NCI-H1436 treated with DMSO at 0.1 percent for 48 hours (cell line): ENCODE measurements at regions not wholly inside any gene's neighbourhood (a gene's known extent, or its start where the extent isn't known, plus 50 kb on each side); places are given as distances from the start of the nearest gene placed in this dataset.
"Not testable (repeated sequence)": the region's sequence is repeated elsewhere in the genome, so short reads cannot be mapped to it uniquely, and the experiment has no call there.

Experiments used
- DNase-seq: peaks from one replicate; lab custom pipeline; 2025; lab: John Stamatoyannopoulos, UW

DNA sequence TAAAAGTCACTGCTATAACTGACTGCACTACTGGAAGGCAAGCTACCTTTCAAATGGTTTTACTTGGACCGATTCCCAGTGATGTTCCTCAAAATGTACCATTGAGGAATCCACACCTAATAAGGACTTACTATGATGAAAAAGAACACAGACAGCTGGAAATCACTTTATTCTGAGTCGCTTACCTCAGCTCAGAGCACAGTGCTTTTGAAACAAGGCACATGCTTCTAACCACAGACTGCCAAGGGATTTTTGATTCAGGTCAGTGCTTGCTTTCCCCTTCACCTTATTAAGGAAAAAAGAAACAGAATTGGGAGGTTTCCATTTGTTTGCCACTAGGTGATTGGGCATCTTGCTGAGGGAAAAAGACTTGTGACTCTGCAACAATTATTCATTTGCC, 707.5 kb upstream of the FSHR start:
- no peak for DNase-seq

DNA sequence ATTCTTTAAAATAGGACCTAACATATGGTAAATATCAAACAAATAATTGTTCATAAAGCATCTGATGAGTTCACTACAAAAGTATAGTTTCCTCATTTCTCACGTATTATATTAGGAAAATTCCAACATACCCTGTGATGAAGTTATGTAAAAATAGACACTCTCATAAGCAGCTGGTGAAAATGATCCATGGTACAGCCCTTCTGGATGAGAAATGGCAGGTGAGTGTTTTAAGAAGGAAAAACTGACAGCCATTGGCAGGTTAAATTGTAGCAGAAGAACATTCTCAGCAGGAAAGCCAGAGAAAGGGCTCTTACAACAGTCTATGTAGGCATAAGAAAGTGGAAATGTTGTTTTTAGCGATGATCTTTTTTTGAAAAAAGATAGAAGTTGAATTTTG, 706.5 kb upstream of the FSHR start:
- DNase-seq, result no peak

DNA sequence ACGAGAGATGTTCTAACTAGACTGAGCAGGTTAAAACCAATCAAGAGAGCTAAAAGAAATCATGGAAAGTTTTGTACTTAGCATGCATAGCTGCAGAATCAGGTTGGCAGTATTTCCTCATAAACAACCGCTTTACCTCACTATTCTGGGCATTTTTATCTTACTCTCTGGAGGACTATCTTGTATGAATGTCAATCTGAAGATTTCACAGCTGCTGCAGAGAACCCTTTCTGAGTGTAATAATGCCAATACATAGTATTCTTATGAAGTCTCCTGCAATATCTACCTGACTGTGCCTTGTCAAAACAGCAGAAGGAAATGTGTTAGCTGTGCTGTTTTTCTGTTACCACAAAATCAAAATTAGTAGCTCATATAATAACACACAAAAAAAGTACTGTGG, 705.9 kb upstream of the FSHR start:
- DNase-seq, result no peak

DNA sequence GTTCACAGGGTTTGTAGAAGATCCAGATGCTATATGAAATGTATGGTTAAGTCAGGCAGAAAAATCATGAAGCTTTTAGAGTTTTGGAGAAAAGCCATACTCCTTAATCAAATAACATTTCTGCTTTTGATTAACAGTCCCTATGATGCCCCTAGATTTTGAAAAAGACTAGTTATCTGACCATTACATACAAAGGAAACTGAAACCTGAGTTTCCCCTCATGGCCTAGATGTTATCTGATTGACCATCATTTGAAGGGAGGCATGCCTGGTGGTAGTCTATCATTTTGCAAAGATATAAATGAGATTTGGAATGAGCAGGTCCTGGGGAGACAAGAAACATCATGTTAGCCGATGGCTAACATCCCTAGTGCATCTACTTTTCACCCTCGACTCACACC, 704.3 kb upstream of the FSHR start:
- DNase-seq, result no peak

DNA sequence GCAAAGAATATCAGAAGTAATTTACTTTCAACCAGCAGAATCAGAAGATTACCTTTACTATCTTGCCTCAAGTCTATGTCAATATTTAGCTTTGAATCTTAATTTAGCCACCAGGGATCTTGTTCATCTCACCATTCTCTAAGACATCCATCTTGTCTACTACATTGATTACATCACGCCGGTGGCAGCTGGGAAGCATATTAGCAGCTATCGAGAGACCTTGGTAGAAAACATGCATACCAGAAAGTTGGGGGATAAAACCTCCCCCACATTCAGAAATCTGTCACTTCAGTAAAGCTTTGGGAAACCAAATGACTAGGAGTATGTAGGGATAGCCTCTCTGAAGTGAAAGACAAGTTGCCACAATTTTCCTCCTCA, 703.8 kb upstream of the FSHR start:
- no peak for DNase-seq

DNA sequence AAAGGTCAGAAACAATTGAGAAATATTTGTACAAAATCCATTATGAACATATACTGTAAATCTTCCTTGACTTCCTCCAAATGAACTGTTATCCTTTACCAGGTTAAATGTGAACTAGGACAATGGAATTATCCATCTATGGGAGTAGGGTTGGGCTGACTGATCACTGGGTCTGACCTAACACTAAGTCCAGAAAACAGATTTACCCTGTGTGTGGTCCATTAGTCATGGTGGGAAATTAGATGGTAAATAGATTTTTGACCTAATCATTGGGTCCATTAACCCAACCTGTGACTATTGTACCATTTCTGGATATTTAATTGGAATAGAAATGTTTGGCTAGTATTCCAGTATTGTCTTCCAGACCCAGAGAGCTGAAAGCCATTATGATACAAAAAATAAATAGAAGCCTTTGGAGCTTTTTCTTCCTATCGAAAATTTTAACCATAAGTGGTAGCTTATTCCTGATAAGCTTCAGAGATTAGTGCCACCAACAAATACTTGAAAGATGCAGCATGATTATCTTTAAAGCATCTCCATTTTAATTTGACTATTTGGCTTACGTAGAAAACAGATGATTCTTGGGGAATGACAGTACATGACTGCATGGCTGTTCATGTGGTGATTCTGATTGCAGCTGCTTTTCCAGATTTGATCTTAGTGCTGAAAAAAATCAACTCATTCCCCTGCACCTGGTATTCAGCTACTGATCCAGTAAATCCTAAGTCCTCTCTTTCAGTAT, 703.2 kb upstream of the FSHR start:
- DNase-seq, result no peak

DNA sequence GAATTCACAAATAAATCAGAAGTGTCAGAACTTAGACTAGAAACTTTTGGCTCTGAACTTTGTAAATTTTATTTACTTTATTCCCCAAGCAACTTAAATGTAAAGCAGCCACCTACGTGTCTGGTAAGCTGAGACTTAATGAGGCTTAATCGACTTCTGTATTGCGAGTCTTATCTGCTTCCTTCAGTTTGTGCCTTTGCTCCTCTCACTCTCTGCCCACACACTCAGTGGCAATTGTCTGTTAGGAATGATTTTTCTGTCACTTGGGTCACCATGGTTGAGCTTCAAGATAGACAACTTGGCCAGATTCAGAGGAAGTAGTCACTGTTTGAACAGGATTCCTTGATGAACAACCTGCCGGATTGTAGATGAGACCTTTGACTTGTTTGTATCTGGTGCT, 691.4 kb upstream of the FSHR start:
- DNase-seq, result no peak

DNA sequence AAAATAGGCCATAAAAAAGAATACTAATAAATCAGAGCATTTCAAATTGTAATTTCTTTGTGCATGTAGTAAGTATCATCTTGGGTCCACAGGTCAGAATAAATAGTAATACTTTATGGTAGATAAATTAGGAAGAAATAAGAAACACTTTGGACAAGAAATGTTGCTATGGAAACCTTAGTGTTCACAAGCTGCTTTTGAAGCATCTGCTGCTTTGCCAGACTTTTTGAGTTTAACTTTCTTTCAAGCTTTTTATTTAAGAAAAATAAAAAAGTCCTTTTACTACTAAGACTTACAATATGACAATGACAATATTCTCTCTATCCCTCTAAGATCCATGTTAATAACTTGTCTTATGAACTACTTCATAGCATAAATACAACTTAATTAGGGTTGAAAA, 690.7 kb upstream of the FSHR start:
- DNase-seq, result no peak

DNA sequence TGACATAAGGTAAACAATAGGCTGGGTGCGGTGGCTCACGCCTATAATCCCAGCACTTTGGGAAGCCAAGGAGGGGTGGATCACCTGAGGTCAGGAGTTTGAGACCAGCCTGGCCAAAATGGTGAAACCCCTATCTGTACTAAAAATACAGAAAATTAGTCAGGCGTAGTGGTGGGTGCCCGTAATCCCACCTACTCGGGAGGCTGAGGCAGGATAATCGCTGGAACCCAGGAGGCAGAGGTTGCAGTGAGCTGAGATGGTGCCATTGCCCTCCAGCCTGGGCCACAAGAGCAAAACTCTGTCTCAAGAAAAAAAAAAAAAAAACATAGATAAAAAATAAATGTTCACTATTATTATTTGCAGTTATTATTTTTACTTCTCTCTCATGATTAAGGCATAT, 689.8 kb upstream of the FSHR start:
- DNase-seq, result not testable (repeated sequence)

DNA sequence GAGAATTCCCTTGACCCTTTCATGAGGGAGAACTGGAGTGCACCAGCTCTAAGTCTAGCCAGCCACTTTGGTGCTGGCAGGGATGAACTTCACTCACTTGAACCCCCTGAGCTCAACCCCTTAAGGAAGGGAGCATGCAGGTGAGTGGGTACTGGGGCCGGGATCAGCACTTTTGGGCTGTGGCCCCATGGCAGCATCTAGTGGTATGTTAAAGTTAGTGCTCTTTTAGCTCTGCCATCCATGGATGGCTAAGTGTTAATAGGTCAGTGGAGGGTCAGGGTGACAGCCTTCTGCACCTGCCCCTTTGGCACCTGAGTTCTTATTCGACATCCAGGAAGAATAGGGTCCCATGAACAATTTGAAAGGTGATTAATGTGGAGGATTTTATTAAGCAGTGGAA, 689.0 kb upstream of the FSHR start:
- no peak for DNase-seq

DNA sequence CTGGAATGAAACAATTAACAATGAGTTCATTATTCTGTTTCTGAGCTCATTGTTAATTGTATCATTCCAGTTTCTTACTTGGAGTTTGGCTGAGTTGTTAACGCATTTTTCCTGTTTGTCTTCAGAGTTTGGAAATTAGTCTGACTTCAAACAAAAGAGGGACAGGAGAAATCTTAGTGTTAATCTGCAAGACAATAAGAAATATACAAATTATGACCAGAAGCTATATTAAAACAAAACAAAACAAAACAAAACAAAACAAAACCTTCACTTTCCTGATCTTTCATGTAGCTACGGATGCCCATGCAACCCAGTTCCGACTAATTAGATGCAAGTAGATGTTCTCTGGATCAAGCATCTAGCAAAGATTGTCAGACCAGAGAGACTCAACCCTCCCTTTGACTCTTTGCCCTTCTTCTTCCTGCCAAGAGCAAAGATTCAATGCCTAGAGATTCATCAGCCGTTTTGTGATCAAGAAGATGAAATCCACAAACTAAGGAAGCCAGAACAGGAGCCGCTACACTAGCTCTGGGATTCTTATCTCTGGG, 686.2 kb upstream of the FSHR start:
- DNase-seq, result no peak

DNA sequence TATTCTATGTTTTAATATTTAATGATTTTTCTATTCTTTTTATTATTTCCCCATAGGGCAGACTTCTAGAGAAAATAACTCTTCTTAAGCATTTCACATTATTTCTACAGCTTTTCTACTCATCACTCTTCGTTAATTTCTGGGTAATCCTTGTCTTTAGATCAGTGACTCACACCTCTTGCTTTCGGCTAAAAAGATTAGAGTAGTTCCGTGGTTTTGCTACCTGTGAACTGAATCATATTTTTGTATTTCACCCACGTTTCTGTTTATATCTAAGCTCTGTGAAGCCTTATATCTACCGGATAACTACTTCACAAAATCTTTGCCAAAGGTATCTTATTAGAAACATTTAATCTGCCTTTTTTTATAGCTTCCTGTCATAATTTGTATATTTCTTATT, 685.5 kb upstream of the FSHR start:
- DNase-seq, result no peak

DNA sequence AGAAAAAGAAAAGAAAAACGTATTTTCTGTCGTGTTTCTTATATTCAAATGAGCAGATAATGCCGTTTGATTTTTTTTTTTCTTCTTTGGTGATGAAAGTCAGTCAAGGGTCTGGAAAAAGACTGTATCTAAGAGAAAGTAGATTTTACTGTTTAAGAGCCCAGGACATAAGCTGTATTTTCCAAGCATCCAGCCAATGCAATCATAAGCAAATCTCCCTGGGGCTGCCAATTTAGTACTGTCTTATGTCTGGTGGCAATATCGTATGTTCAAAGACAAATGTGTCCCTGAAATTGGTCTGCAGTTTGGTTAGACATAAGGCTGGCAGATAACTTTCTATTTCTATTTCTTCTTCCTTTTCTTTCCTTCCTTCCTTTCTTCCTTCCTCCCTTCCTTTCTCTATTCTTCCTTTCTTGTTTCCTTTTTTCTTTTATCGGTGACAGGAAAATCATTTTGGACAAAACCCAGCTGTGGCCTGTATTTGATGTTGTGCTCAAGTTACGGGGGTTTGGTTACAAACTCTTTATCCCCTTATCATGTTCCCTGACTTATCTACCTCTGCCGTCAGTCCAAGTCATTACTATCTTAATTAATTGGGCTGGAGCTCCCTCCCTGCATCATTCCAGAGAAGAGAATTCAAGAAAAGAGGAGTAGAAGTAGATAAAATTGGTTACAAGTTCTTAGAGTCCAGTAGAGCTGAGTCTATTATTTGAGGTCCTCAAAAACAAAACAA, 683.4 kb upstream of the FSHR start:
- no peak for DNase-seq

DNA sequence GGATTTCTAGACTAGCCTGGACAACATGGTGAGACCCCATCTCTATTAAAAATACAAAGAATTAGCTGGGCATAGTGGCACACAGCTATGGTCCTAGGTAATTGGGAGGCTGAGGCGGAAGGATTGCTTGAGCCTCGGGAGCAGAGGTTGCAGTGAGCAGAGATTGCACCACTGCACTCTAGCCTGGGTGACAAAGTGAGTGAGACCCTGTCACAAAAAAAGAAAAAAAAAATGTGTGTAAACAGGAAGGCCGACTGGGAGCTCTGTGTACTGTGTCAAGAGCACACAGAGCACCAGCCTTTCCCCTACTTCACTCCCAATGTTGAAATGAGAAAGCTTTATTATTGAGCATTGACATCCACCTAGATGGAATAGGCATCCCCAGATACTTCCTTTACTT, 681.7 kb upstream of the FSHR start:
- no peak for DNase-seq

DNA sequence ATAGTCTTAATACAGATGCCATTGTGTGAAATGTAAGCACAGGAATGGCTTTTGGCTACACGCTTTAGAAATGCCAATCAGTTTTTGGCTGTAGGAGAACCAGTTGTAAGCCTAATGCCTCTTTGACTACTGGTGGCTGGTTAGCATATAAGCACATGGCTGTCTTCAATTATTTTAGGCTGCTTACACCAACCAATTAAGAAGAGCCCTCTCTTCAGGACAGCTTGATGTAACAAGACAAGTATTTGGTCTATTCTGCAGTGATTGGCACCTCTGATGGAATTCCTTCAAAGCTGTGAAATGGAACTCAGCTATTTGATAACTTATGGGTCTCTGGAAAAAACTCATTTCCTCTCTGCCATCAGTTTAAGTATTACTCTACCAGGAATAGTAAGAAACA, 680.1 kb upstream of the FSHR start:
- no peak for DNase-seq

DNA sequence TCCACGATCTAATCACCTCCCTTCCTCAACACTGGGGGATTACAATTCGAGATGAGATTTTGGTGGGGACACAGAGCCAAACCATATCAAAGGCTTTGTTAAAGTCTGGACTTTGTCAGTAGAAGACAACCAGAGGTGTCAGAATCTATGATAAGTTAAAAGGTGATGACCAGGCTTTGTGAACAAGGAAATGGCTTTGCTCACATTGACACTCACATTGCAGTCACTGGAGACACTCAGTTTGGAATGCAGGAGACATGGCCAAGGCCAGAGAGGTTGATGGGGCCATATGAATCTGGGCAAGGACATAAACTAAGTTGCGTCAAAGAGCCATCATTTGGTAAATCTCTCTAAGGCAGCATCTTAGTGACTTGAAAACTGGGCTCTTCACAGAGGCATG, 678.2 kb upstream of the FSHR start:
- no peak for DNase-seq

DNA sequence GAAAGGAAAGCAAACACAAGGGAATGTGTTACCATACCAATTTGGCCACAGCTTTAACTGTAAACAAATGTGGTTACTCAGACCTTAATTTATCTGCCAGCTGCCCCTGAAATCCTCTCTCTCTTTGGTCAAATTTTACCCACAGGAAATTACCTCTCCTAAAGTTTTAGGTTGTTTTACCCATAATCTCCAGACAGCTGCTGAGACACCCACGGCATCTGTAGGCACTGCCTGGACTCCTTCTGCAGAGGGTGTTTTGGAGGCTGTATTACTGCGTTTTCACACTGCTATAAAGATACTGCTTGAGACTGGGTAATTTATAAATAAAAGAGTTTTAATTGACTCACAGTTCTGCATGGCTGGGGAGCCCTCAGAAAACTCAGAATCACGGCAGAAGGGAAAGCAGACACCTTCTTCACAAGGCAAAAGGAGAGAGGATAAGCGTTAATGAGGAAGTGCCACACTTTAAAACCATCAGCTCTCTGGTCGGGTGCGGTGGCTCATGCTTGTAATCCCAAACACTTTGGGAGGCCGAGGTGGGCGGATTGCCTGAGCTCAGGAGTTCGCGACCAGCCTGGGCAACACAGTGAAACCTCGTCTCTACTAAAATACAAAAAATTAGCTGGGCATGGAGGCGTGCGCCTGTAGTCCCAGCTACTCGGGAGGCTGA, 677.5 kb upstream of the FSHR start:
- no peak for DNase-seq

DNA sequence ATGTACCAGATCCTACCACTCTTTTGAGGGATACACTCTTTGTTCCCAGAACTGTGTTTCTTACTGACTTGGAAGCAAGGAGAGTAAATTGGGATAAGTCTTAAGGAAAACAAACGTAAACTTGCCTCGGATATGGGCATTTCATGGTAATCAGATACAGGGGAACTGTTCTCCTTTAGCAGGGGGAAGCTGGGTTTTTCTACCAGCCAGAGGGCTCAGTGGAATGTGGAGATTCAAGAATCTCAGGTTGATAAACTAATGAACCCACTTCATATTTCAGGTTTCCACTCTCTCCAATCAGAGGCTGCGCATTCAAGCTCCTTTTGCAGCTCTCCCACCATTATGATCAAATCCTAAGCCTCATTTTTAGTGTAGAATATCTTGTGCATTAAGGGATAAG, 676.5 kb upstream of the FSHR start:
- no peak for DNase-seq

DNA sequence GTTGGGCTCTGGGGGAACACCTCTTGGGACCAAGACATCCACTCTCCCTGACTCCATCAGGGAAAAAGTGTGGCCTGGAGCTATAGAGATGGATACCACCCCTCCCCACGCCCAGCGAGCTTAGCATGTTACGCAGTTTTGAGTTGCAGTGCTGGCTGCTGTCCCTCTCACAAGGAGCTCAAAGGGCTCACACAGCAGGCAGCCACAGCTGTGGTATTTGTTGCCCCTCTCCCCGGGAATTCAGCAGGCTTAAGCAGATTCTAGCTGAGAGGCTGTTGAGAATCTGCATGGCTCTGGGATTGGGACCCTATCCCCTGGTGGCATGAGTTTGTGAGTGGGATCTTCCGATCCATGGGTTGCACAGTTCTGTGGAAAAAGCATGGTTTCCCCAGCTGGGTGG, 673.1 kb upstream of the FSHR start:
- DNase-seq, result no peak

DNA sequence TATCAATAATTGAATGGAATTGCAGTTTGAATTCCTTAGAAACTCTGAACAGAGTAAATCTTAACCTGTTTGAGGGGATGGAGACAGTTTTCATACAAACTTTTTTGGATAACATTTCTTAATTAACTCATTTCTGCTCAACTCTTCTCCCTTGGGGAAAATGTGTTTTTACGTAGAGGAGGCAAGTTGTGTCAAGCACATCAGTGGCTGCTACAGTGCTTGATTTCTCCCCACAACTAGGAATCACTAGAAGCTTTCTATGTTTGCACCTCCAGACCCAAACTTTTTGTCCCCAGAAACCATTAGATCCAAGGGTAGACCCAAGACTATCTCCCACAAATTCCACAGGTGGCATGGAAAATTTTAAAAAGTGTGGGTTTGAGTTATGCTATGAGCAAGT, 658.9 kb upstream of the FSHR start:
- DNase-seq, result no peak

DNA sequence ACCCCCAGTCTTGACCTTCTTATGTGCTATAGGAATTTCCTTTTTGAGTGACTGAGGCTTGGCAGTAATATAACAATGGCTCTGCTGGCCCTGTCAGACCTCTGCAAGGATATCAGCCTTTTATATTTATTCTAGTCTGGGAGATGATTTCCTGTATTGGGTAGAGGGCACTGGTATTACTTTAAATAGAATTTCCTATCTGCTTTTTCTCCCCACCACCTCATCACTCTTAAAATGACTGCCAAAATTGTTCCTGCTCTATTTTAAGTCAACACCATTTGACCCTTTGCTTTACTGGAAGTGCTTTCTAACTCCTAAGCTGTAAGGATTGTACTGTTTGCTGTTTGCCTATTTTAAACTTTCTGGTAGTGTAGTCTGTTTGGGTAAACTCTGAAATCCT, 658.4 kb upstream of the FSHR start:
- no peak for DNase-seq

DNA sequence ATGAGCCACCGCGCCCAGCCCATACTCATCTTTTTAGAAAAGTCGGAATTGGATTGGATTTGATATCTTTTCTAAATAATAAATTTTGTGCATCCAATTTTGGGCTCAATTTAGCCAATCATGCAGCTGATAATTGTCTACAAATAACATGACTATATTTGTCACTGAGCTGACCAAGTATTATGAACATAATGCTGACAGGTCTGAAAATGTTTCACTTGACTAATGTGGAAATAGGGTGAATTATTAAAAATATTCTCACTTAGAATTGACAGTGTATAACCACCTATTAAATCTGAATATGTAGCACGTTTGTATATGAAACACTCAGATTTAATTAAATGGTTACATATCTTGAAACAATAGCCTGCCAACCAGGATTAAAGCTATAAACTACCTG, 657.2 kb upstream of the FSHR start:
- no peak for DNase-seq

DNA sequence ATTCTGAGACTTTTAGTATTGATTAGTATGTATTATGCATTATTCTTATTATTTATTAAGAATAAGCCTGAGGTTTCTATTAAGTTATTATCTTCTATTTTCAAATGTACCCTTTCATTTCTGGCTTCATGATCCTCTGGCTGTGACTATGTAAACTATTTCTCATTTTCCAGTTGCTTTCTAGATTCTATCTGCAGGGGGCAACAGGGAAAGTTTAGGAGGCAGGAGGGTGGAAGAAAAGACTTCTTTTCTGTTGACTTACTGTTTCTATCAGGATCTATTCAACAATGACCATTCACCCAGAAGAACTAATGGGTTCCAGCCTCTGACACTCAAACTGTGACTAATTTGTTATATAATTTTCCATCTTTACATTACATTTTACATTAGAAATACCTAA, 653.4 kb upstream of the FSHR start:
- DNase-seq, result no peak
